Stimulated activated CD4-positive, alpha-beta T cell treated with anti-CD3 and anti-CD28 coated beads, TNF-alpha, amount 100 ng/mL, for 4 hours (primary cell): ENCODE measurements at regions not wholly inside any gene's neighbourhood (a gene's known extent, or its start where the extent isn't known, plus 50 kb on each side); places are given as distances from the start of the nearest gene placed in this dataset.

Experiments used
- DNase-seq, 3 experiments: peaks; one replicate each; pipeline ENCODE4 v3.0.0-alpha.2; 2020; ENCODE audit warnings: low read depth in 3 of 3

GRCh38 chr2:144156736-144157640 is 362.9 kb downstream of the ZEB2 start:
- no peak for DNase-seq

GRCh38 chr2:144154205-144154604 is 365.7 kb downstream of the ZEB2 start:
- no peak for DNase-seq

- DNase-seq = no peak
Measured at GRCh38 chr2:144152817-144153271, 367.1 kb downstream of the ZEB2 start.

- DNase-seq = no peak
Measured at GRCh38 chr2:144151851-144152250, 368.1 kb downstream of the ZEB2 start.

GRCh38 chr2:144151405-144151804 is 368.5 kb downstream of the ZEB2 start:
- DNase-seq = no peak

GRCh38 chr2:144147356-144147755 is 372.6 kb downstream of the ZEB2 start:
- no peak for DNase-seq

- DNase-seq = no peak
Measured at GRCh38 chr2:144146876-144147275, 373.0 kb downstream of the ZEB2 start.

GRCh38 chr2:144146076-144146475 is 373.8 kb downstream of the ZEB2 start:
- DNase-seq = no peak

- DNase-seq = no peak
Measured at GRCh38 chr2:144143294-144144151, 376.4 kb downstream of the ZEB2 start.

- no peak for DNase-seq
Measured at GRCh38 chr2:144140891-144141290, 379.0 kb downstream of the ZEB2 start.

- DNase-seq = no peak
Measured at GRCh38 chr2:144137705-144138428, 382.1 kb downstream of the ZEB2 start.

- DNase-seq = no peak
Measured at GRCh38 chr2:144137272-144137671, 382.6 kb downstream of the ZEB2 start.

- DNase-seq = no peak
Measured at GRCh38 chr2:144136297-144137010, 383.5 kb downstream of the ZEB2 start.

GRCh38 chr2:144133936-144134665 is 385.8 kb downstream of the ZEB2 start:
- no peak for DNase-seq

GRCh38 chr2:144132357-144132756 is 387.6 kb downstream of the ZEB2 start:
- no peak for DNase-seq

- DNase-seq = no peak
Measured at GRCh38 chr2:144131042-144131441, 388.9 kb downstream of the ZEB2 start.

GRCh38 chr2:144130551-144130950 is 389.4 kb downstream of the ZEB2 start:
- no peak for DNase-seq

- no peak for DNase-seq
Measured at GRCh38 chr2:144128130-144128746, 391.7 kb downstream of the ZEB2 start.

- DNase-seq = no peak
Measured at GRCh38 chr2:144127693-144128092, 392.2 kb downstream of the ZEB2 start.

- no peak for DNase-seq
Measured at GRCh38 chr2:144126302-144126701, 393.6 kb downstream of the ZEB2 start.
